MM.1S (cell line): ENCODE measurements at regions not wholly inside any gene's neighbourhood (a gene's known extent, or its start where the extent isn't known, plus 50 kb on each side); places are given as distances from the start of the nearest gene placed in this dataset.

Source experiments
- DNase-seq: peaks from one replicate; pipeline ENCODE4 v3.0.0-alpha.2; 2015
- H2AFZ ChIP-seq: fragments of 300-600 bp; sonication (generic); 2 replicates; pipeline ENCODE4 v1.6.0; 2016; ENCODE audit warnings: antibody characterized with exemption, low read length
- H3F3A ChIP-seq: fragments of 300-600 bp; sonication (generic); 2 replicates; pipeline ENCODE4 v1.6.1; 2016; ENCODE audit warnings: mild to moderate bottlenecking, antibody characterized with exemption, low read length, moderate library complexity, mixed read lengths; ENCODE audit not compliant: insufficient read depth
- H3K27ac ChIP-seq: fragments of 300-600 bp; sonication (generic); 2 replicates; pipeline ENCODE4 v1.5.1; 2016; ENCODE audit warnings: mild to moderate bottlenecking, low read length
- H3K27me3 ChIP-seq: fragments of 300-600 bp; sonication (generic); replicated peaks from 2 replicates; pipeline ENCODE4 v1.6.0; 2016; ENCODE audit warnings: low read length; ENCODE audit not compliant: insufficient read depth
- H3K36me3 ChIP-seq: fragments of 300-600 bp; sonication (generic); replicated peaks from 2 replicates; pipeline ENCODE4 v1.6.1; 2016; ENCODE audit warnings: mild to moderate bottlenecking, low read length, mixed read lengths; ENCODE audit not compliant: insufficient read depth
- H3K4me1 ChIP-seq: fragments of 300-600 bp; sonication (generic); 2 replicates; pipeline ENCODE4 v1.6.1; 2016; ENCODE audit warnings: low read length, mixed read lengths
- H3K4me2 ChIP-seq: fragments of 300-600 bp; sonication (generic); 2 replicates; pipeline ENCODE4 v1.6.0; 2016; ENCODE audit warnings: low read depth, low read length
- H3K4me3 ChIP-seq: fragments of 300-600 bp; sonication (generic); 2 replicates; pipeline ENCODE4 v1.5.1; 2016; ENCODE audit warnings: low read length, mixed read lengths
- H3K79me2 ChIP-seq: fragments of 300-600 bp; sonication (generic); 2 replicates; pipeline ENCODE4 v1.6.1; 2016; ENCODE audit warnings: mixed run types, low read length, mixed read lengths
- H3K9ac ChIP-seq: fragments of 300-600 bp; sonication (generic); 2 replicates; pipeline ENCODE4 v1.6.1; 2016; ENCODE audit warnings: low read length, mixed read lengths
- H3K9me2 ChIP-seq: fragments of 300-600 bp; sonication (generic); replicated peaks from 2 replicates; pipeline ENCODE4 v1.6.1; 2016; ENCODE audit warnings: mild to moderate bottlenecking, low read length, mixed read lengths; ENCODE audit not compliant: insufficient read depth
- H3K9me3 ChIP-seq: fragments of 300-600 bp; sonication (generic); replicated peaks from 2 replicates; pipeline ENCODE4 v1.6.1; 2016; ENCODE audit warnings: mild to moderate bottlenecking, low read length, mixed read lengths; ENCODE audit not compliant: insufficient read depth
- H4K20me1 ChIP-seq: fragments of 300-600 bp; sonication (generic); 2 replicates; pipeline ENCODE4 v1.6.1; 2016; ENCODE audit warnings: mild to moderate bottlenecking, low read length, moderate library complexity, mixed read lengths; ENCODE audit not compliant: insufficient read depth
- CTCF ChIP-seq: fragments of 300-600 bp; sonication (generic); IDR thresholded peaks from 2 replicates; pipeline ENCODE4 v1.5.1; 2016; ENCODE audit warnings: antibody characterized with exemption, low read length, mixed read lengths
- EZH2 ChIP-seq: fragments of 300-600 bp; sonication (generic); optimal IDR thresholded peaks from 2 replicates; pipeline ENCODE3; 2017; ENCODE audit warnings: low read depth, mild to moderate bottlenecking, antibody characterized with exemption, low read length, mixed read lengths
- EZH2phosphoT487 ChIP-seq: fragments of 300-600 bp; sonication (generic); IDR thresholded peaks from 2 replicates; pipeline ENCODE4 v1.6.1; 2018; ENCODE audit warnings: antibody characterized with exemption, low read length

GRCh38 chr12:34399631-34400410 lies 377.5 kb downstream of the ALG10 start:
- Histone ChIP-seq H2AFZ (no peak overlapping the region), H3F3A (no peaks in the 10 kb centered on the region), H3K79me2 (no peaks in the 10 kb centered on the region), H3K9me2 (no peaks in the 10 kb centered on the region), H3K4me3 (no peak overlapping the region), H3K9ac (no peak overlapping the region), H3K9me3 (no peaks in the 10 kb centered on the region), H3K4me2 (no peak overlapping the region), H3K27me3 (no peaks in the 10 kb centered on the region), H3K36me3 (no peaks in the 10 kb centered on the region), H3K4me1 (no peaks in the 10 kb centered on the region), H4K20me1 (no peaks in the 10 kb centered on the region), H3K27ac (no peak overlapping the region)
- TF ChIP-seq EZH2phosphoT487 (no peak), CTCF (no peak), EZH2 (no peak)
- no peak for DNase-seq

- no peak for DNase-seq
- no peaks in the 10 kb centered on the region for H3K9me3 ChIP-seq
- no peak overlapping the region for H2AFZ ChIP-seq
- no peak overlapping the region for H3K9ac ChIP-seq
- no peaks in the 10 kb centered on the region for H3K27me3 ChIP-seq
- H3K36me3 ChIP-seq, result no peaks in the 10 kb centered on the region
- no peak overlapping the region for H3K27ac ChIP-seq
- H3K9me2 ChIP-seq, result no peaks in the 10 kb centered on the region
- H4K20me1 ChIP-seq, result no peaks in the 10 kb centered on the region
- no peaks in the 10 kb centered on the region for H3K79me2 ChIP-seq
- no peak overlapping the region for H3K4me2 ChIP-seq
- no peaks in the 10 kb centered on the region for H3F3A ChIP-seq
- no peaks in the 10 kb centered on the region for H3K4me1 ChIP-seq
- H3K4me3 ChIP-seq, result no peak overlapping the region
- TF ChIP-seq CTCF, result no peak
- no peak for TF ChIP-seq EZH2phosphoT487
- no peak for TF ChIP-seq EZH2
Measured at GRCh38 chr12:34400411-34400881, 378.1 kb downstream of the ALG10 start.

GRCh38 chr12:34400986-34401658 lies 378.8 kb downstream of the ALG10 start:
- TF ChIP-seq EZH2, result no peak
- TF ChIP-seq EZH2phosphoT487, result no peak
- no peak for TF ChIP-seq CTCF
- Histone ChIP-seq H3K4me2 (no peak overlapping the region), H3K9me3 (no peaks in the 10 kb centered on the region), H3K4me1 (no peaks in the 10 kb centered on the region), H3K79me2 (no peaks in the 10 kb centered on the region), H3K27me3 (no peaks in the 10 kb centered on the region), H3K9me2 (no peaks in the 10 kb centered on the region), H3F3A (no peaks in the 10 kb centered on the region), H2AFZ (no peak overlapping the region), H3K9ac (no peak overlapping the region), H3K36me3 (no peaks in the 10 kb centered on the region), H3K4me3 (no peak overlapping the region), H4K20me1 (no peaks in the 10 kb centered on the region), H3K27ac (no peak overlapping the region)
- no peak for DNase-seq
